ENCODE measurements at regions not wholly inside any gene's neighbourhood (a gene's known extent, or its start where the extent isn't known, plus 50 kb on each side); places are given as distances from the start of the nearest gene placed in this dataset.

GRCh38 chr12:58787021-58787760 is 133.1 kb downstream of the LRIG3 start:
- DNase-seq (ENCODE audit: low read depth) = peak; percentile 29

- DNase-seq (ENCODE audit: low read depth) = no peak
Observed at GRCh38 chr12:58794859-58795258, 125.4 kb downstream of the LRIG3 start.

DNA sequence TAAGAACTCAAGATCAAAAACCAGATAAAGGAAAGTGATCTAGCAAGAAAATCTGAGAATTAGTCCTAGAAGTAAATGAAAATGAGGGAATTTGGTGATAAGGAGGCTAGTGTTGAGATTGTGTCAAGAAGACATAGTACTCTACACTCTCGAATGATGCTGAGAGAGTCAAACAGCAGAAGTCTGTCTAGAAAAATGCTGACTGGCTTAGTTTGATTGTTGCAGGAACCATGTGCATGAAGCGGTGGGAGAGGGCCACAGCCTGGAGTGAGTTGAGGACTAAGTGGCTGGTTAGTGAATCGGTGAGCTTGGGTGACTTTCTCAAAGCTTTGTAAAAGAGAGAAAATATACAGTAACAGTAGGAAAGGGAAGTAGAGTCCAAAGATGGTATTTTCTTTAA is 124.5 kb downstream of the LRIG3 start:
- no peak for DNase-seq (ENCODE audit: low read depth)

GRCh38 chr12:58801986-58802385 is 118.3 kb downstream of the LRIG3 start:
- no peak for DNase-seq (ENCODE audit: low read depth)

- DNase-seq (ENCODE audit: low read depth) = peak; percentile 72
Observed at GRCh38 chr12:58803908-58804307, 116.4 kb downstream of the LRIG3 start.

DNA sequence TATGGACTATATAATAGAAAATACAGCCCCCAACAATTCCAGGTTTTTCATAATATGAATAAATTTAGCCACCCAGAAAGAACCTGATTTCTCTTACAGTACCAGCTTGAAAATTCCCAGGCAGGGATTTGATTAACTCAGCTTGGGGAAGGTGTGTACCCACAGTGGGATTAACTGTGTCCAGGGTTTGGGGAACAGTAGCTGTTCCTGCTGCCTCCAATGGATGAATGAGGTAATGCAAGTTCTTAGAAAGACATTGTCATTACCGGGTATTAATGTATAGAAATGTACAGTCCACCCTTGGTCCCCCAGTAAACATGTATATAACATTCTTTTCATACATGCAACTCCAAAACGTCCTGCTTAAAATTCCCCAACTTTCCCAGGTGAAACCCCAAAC is 115.6 kb downstream of the LRIG3 start:
- DNase-seq (ENCODE audit: low read depth) = no peak

DNA sequence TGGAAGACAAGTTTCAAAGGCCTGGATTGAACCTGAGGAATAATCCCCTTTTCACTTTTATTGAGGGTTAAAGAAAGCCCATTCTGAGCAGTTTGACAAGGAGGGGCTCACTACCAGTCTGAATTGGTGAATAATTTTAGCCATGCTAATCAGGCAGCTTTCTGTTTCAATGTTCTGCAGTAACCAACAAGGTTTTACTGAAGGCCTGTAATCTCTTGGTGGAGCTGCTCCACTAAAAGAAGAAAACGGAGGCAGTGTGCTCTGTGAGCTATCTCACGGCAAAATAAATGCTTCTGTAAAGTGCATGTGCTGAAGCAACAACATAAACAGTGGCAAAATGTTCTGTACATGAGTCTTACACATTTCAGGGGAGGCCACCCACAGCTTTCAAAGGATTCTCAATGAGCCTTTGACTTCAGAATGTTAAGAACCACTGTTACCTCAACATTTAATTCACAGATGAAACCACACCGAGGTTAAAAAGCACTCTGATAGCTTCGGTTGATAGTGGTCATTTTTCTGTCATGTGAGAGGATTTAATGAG is 111.2 kb downstream of the LRIG3 start:
- no peak for DNase-seq (ENCODE audit: low read depth)

- no peak for DNase-seq (ENCODE audit: low read depth)
Observed at GRCh38 chr12:58811346-58811745, 109.0 kb downstream of the LRIG3 start.

GRCh38 chr12:58812214-58812613 is 108.1 kb downstream of the LRIG3 start:
- DNase-seq (ENCODE audit: low read depth) = no peak

DNA sequence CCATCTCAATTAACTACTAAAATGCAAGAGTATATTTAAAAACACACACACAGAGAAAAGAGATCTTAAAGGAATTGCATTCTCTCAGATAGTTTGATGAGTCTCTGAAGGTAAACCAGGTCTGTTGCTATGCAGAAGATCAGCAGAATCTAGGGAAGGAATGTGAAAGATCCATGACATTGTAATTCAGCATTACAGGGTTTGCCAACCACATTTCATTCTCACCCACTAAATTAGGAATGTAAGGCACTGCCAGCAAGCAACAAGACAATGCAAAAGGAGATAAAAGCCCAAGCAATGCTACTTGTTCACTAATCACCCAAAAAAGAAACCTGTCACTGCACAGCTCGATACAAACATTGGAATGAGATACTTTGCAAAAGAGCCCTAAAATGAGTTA is 106.3 kb downstream of the LRIG3 start:
- no peak for DNase-seq (ENCODE audit: low read depth)

- no peak for DNase-seq (ENCODE audit: low read depth)
Observed at GRCh38 chr12:58815235-58815634, 105.1 kb downstream of the LRIG3 start.

DNA sequence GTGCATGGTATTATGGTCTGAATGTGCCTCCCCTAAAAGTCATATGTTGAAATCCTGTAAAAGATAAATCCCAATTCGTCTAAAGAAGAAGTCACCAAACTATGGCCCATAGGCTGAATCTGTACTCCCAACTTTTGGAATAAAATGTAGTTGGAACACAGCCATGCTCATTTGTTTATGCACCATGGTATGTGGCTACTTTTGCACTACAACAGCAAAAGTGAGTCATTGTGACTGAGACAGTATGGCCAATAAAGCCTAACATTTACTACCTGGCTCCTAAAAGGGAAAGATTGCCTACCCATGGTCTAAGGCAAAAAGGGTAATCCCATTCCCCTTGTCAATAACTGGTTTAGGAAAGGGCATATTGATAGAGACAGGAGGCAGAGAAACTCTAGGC is 101.8 kb downstream of the LRIG3 start:
- no peak for DNase-seq (ENCODE audit: low read depth)

GRCh38 chr12:58819345-58819744 is 101.0 kb downstream of the LRIG3 start:
- DNase-seq (ENCODE audit: low read depth) = no peak

GRCh38 chr12:58819985-58820384 is 100.3 kb downstream of the LRIG3 start:
- no peak for DNase-seq (ENCODE audit: low read depth)

Data from fibroblast of gingiva (primary cell).